Motor neuron (in vitro differentiated cells): ENCODE measurements at regions not wholly inside any gene's neighbourhood (a gene's known extent, or its start where the extent isn't known, plus 50 kb on each side); places are given as distances from the start of the nearest gene placed in this dataset.
"Not testable (repeated sequence)": the region's sequence is repeated elsewhere in the genome, so short reads cannot be mapped to it uniquely, and the experiment has no call there.

ENCODE experiments used
- ATAC-seq, 8 experiments: fragments of 200-7000 bp; cut with Tn5 transposase; replicated peaks in 6 of 8; 2 replicates each; pipeline ENCODE4 v1.8.0; 2021; ENCODE audit warnings: mild to moderate bottlenecking in 8 of 8, moderate library complexity in 8 of 8
- H3K27ac ChIP-seq, 2 donors: fragments of 250-450 bp; sonication (Bioruptor Pico); 2 replicates each; pipeline ENCODE4 v1.9.0; 2021; ENCODE audit warnings: antibody characterized with exemption in 2 of 2, mild to moderate bottlenecking in 2 of 2, moderate library complexity in 1 of 2
- H3K4me1 ChIP-seq, 2 donors: fragments of 250-450 bp; sonication (Bioruptor Pico); replicated peaks in 1 of 2; 2 replicates each; pipeline ENCODE4 v1.6.1; 2021; ENCODE audit warnings: antibody characterized with exemption in 2 of 2, mild to moderate bottlenecking in 2 of 2, moderate library complexity in 1 of 2
- H3K4me3 ChIP-seq, 5 donors: fragments of 250-450 bp; sonication (Bioruptor Pico); 2 replicates each; pipeline ENCODE4 v1.9.0; 2021; ENCODE audit warnings: antibody characterized with exemption in 5 of 5, mild to moderate bottlenecking in 5 of 5, moderate library complexity in 4 of 5
- whole genome bisulfite sequencing, 10 experiments: fragments of 450-650 bp; shearing (Covaris generic); methylation state at CpG; one replicate each; pipeline ENCODE4 v1.0.0; 2022; 5-methylcytosine and 5-hydroxymethylcytosine counted together
- in situ Hi-C, 9 experiments: fragments of 400-800 bp; cut with MboI; loops; one replicate each; pipeline ENCODE4 v1.15.0; 2021; ENCODE audit warnings: low sequenced_read_pairs in 9 of 9, low pct_unique_long_range_greater_than_20kb in 2 of 9; ENCODE audit not compliant: unreplicated experiment in 9 of 9

- H3K27ac ChIP-seq, H3K4me1 ChIP-seq, in situ Hi-C loops, H3K4me3 ChIP-seq: not testable (repeated sequence)
- ATAC-seq: peak in 5 of 8 experiments; percentile 16 to 91 (median 29)
- WGBS, 10 experiments: 0 to 100% (median 90%) methylated on average over 1 to 3 of the region's 4 CpGs; no CpG with 5 or more reads in 7 of the 10 experiments
Observed at GRCh38 chr1:149673231-149673909, 89.7 kb downstream of the PPIAL4C start.

GRCh38 chr1:149674921-149675320, 91.3 kb downstream of the PPIAL4C start:
- ATAC-seq, H3K4me3 ChIP-seq, H3K4me1 ChIP-seq, in situ Hi-C loops, H3K27ac ChIP-seq: not testable (repeated sequence)
- WGBS, 10 experiments: 100% methylated on average over 1 to 2 of the region's 23 CpGs; no CpG with 5 or more reads in 8 of the 10 experiments

GRCh38 chr1:149677359-149677758, 93.7 kb downstream of the PPIAL4C start:
- H3K4me3 ChIP-seq, ATAC-seq, in situ Hi-C loops, H3K27ac ChIP-seq, H3K4me1 ChIP-seq: not testable (repeated sequence)
- 20 to 79% (median 64%) methylated on average over 2 to 5 of the region's 5 CpGs; no CpG with 5 or more reads in 7 of the 10 experiments for WGBS, 10 experiments

GRCh38 chr1:149686593-149687238, 95.8 kb upstream of the FCGR1A start:
- in situ Hi-C loops, H3K4me3 ChIP-seq, H3K4me1 ChIP-seq, H3K27ac ChIP-seq: not testable (repeated sequence)
- no CpG with 5 or more reads among the region's 3 CpGs for WGBS, 10 experiments
- ATAC-seq: peak in 6 of 8 experiments; percentile 43 to 95 (median 79)

GRCh38 chr1:149691399-149691798, 91.1 kb upstream of the FCGR1A start:
- H3K4me3 ChIP-seq, H3K4me1 ChIP-seq, H3K27ac ChIP-seq, in situ Hi-C loops: not testable (repeated sequence)
- WGBS, 10 experiments: 59 to 77% (median 71%) methylated on average over 1 to 3 of the region's 6 CpGs; no CpG with 5 or more reads in 7 of the 10 experiments
- peak in 1 of 8 experiments; percentile 14 for ATAC-seq

GRCh38 chr1:149692804-149693539, 89.5 kb upstream of the FCGR1A start:
- in situ Hi-C loops, H3K27ac ChIP-seq, H3K4me3 ChIP-seq, ATAC-seq, H3K4me1 ChIP-seq: not testable (repeated sequence)
- WGBS, 10 experiments: 81 to 94% methylated on average over 5 to 6 of the region's 17 CpGs; no CpG with 5 or more reads in 8 of the 10 experiments

- in situ Hi-C loops, H3K4me3 ChIP-seq, H3K27ac ChIP-seq, H3K4me1 ChIP-seq, ATAC-seq: not testable (repeated sequence)
- no CpG with 5 or more reads among the region's 3 CpGs for WGBS, 10 experiments
Observed at GRCh38 chr1:149695066-149695465, 87.4 kb upstream of the FCGR1A start.

GRCh38 chr1:149700220-149700619, 82.3 kb upstream of the FCGR1A start:
- H3K27ac ChIP-seq, H3K4me1 ChIP-seq, ATAC-seq, in situ Hi-C loops, H3K4me3 ChIP-seq: not testable (repeated sequence)
- WGBS, 10 experiments: no CpG with 5 or more reads among the region's 24 CpGs

GRCh38 chr1:149700677-149701567, 81.6 kb upstream of the FCGR1A start:
- no CpG with 5 or more reads among the region's 58 CpGs for WGBS, 10 experiments
- H3K4me1 ChIP-seq, H3K4me3 ChIP-seq, in situ Hi-C loops, H3K27ac ChIP-seq: not testable (repeated sequence)
- ATAC-seq: peak in 3 of 8 experiments; percentile 40 to 72 (median 59)

GRCh38 chr1:149708192-149708853, 74.2 kb upstream of the FCGR1A start:
- in situ Hi-C loops, H3K4me1 ChIP-seq, H3K27ac ChIP-seq: not testable (repeated sequence)
- ATAC-seq: peak in 6 of 8 experiments; percentile 82 to 96 (median 90)
- H3K4me3 ChIP-seq: peak overlapping the region in 1 of 5 donors; percentile 19
- 0% methylated on average over 5 to 6 of the region's 22 CpGs; no CpG with 5 or more reads in 8 of the 10 experiments for WGBS, 10 experiments

- ATAC-seq: peak; percentile 56 to 97 (median 72)
- H3K4me3 ChIP-seq, H3K4me1 ChIP-seq, H3K27ac ChIP-seq, in situ Hi-C loops: not testable (repeated sequence)
- WGBS, 10 experiments: no CpG with 5 or more reads among the region's 12 CpGs
Observed at GRCh38 chr1:149711651-149712050, 70.8 kb upstream of the FCGR1A start.
